Osteocyte (in vitro differentiated cells): ENCODE measurements at regions not wholly inside any gene's neighbourhood (a gene's known extent, or its start where the extent isn't known, plus 50 kb on each side); places are given as distances from the start of the nearest gene placed in this dataset.

Source experiments
- DNase-seq: peaks from one replicate; pipeline ENCODE4 v3.0.0; 2021; ENCODE audit warnings: mixed read lengths; ENCODE audit not compliant: unreplicated experiment; ENCODE audit errors: extremely low spot score
- H3K27ac Mint-ChIP-seq: one replicate; pipeline ENCODE4 v1.8.0; 2021; ENCODE audit warnings: mild to moderate bottlenecking, mixed read lengths; ENCODE audit not compliant: unreplicated experiment
- H3K27me3 Mint-ChIP-seq: one replicate; pipeline ENCODE4 v1.8.0; 2021; ENCODE audit warnings: mixed read lengths; ENCODE audit not compliant: unreplicated experiment
- H3K36me3 Mint-ChIP-seq: one replicate; pipeline ENCODE4 v1.8.0; 2021; ENCODE audit warnings: mixed read lengths; ENCODE audit not compliant: unreplicated experiment
- H3K4me1 Mint-ChIP-seq: one replicate; pipeline ENCODE4 v1.8.0; 2021; ENCODE audit warnings: mixed read lengths; ENCODE audit not compliant: unreplicated experiment
- H3K4me3 Mint-ChIP-seq: one replicate; pipeline ENCODE4 v1.8.0; 2021; ENCODE audit warnings: mild to moderate bottlenecking, moderate library complexity, mixed read lengths; ENCODE audit not compliant: unreplicated experiment
- H3K9me3 Mint-ChIP-seq: one replicate; pipeline ENCODE4 v1.8.0; 2021; ENCODE audit warnings: mixed read lengths; ENCODE audit not compliant: unreplicated experiment
- TF ChIP-seq, protein P1 (sequence below): fragments of 200-600 bp; sonication (generic); IDR thresholded peaks from 2 replicates; pipeline ENCODE4 v1.5.0; 2021; ENCODE audit warnings: antibody characterized with exemption, mild to moderate bottlenecking, moderate library complexity

DNA sequence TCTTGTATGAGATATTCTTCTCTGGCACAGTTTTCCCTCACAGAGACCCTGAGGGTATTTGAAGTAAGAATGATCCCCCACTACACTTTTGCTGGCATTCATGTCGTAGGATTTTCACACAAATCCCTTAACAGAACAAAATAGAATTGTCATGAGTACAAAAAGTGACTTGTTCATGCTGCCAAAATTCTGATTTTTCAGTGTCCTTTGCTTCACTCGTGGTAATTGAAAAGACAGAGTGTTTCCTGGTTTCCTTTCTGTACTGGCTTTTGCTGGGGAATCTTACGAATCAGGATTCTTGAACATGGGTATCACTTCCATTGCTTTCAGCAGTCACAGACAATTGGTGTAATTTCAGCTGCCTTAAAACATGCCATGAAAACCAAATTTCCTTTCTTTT, 756.3 kb downstream of the REEP3 start:
- TF ChIP-seq, protein P1, sequence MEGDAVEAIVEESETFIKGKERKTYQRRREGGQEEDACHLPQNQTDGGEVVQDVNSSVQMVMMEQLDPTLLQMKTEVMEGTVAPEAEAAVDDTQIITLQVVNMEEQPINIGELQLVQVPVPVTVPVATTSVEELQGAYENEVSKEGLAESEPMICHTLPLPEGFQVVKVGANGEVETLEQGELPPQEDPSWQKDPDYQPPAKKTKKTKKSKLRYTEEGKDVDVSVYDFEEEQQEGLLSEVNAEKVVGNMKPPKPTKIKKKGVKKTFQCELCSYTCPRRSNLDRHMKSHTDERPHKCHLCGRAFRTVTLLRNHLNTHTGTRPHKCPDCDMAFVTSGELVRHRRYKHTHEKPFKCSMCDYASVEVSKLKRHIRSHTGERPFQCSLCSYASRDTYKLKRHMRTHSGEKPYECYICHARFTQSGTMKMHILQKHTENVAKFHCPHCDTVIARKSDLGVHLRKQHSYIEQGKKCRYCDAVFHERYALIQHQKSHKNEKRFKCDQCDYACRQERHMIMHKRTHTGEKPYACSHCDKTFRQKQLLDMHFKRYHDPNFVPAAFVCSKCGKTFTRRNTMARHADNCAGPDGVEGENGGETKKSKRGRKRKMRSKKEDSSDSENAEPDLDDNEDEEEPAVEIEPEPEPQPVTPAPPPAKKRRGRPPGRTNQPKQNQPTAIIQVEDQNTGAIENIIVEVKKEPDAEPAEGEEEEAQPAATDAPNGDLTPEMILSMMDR: no peak

DNA sequence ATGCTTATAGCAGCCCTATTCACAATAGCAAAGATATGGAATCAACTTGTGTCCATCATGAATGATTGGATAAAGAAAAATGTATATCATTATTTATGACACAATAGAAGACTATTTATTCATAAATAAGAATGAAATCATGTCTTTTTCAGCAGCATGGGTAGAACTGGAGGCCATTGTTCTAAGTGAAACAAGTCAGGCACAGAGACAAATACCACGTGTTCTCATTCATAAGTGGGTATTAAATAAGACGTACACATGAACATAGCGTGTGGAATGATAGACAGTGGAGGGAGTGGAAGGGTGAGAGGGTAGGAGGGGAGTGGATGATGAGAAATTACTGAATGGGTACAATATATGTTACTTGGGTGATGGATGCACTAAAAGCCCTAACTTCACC, 762.4 kb downstream of the REEP3 start:
- Mint-ChIP-seq H3K9me3 (no peaks in the 10 kb centered on the region), H3K27me3 (peaks cover 5% of the 10 kb centered on the region), H3K27ac (no peak overlapping the region), H3K4me3 (no peak overlapping the region), H3K36me3 (no peaks in the 10 kb centered on the region), H3K4me1 (no peaks in the 10 kb centered on the region)
- no peak for DNase-seq
- TF ChIP-seq, protein P1: no peak

More for the DNA sequence above, 756.3 kb downstream of the REEP3 start:
- H3K27ac Mint-ChIP-seq: no peak overlapping the region
- no peak overlapping the region for H3K4me3 Mint-ChIP-seq
- H3K4me1 Mint-ChIP-seq: no peaks in the 10 kb centered on the region
- no peaks in the 10 kb centered on the region for H3K9me3 Mint-ChIP-seq
- no peaks in the 10 kb centered on the region for H3K36me3 Mint-ChIP-seq
- no peak for DNase-seq
- H3K27me3 Mint-ChIP-seq: peaks cover 3% of the 10 kb centered on the region

DNA sequence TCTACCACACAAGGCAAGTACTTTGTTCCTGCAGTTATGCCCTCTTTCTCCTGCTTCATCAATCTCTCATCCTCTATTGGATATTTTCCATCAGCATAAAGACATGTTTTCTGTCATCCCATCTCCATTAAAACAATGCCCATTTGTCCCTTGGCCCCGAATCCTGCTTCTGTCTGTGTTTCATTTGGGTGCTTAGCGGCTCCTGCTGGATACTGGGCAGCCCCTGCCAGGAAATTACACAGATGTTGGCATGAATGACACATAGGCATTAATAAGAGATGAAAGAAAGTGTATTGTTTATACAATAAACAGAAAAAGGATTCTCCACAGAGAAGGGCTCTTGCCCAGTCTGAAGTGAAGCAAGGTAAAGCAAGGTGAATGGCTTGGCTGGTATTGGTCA, 765.3 kb downstream of the REEP3 start:
- no peaks in the 10 kb centered on the region for H3K9me3 Mint-ChIP-seq
- peaks cover 5% of the 10 kb centered on the region for H3K27me3 Mint-ChIP-seq
- TF ChIP-seq, protein P1: no peak
- H3K4me3 Mint-ChIP-seq: no peak overlapping the region
- H3K27ac Mint-ChIP-seq: no peak overlapping the region
- H3K36me3 Mint-ChIP-seq: no peaks in the 10 kb centered on the region
- no peak for DNase-seq
- no peaks in the 10 kb centered on the region for H3K4me1 Mint-ChIP-seq

DNA sequence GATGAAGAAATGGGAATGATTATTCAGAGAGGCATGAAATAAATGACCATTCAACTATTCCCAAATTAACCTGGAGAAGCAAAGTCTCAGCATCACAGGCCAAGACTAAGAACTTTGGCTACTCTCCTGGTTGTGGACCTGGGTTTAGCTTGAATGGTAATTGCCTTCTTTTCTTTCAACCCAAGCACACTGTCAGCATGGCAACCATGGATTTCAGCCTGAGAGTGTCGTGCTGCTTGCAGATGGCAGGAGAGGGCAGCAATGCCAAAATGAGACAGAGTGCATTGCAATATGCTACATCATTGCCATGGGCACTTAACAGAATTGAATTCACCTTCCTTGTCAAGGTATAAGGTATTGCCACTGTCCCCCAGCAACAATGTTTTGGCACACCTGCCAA, 767.2 kb downstream of the REEP3 start:
- H3K4me3 Mint-ChIP-seq: no peak overlapping the region
- TF ChIP-seq, protein P1: no peak
- no peak overlapping the region for H3K27ac Mint-ChIP-seq
- H3K36me3 Mint-ChIP-seq: no peaks in the 10 kb centered on the region
- DNase-seq: no peak
- H3K9me3 Mint-ChIP-seq: no peaks in the 10 kb centered on the region
- H3K27me3 Mint-ChIP-seq: peaks cover 5% of the 10 kb centered on the region
- H3K4me1 Mint-ChIP-seq: no peaks in the 10 kb centered on the region

DNA sequence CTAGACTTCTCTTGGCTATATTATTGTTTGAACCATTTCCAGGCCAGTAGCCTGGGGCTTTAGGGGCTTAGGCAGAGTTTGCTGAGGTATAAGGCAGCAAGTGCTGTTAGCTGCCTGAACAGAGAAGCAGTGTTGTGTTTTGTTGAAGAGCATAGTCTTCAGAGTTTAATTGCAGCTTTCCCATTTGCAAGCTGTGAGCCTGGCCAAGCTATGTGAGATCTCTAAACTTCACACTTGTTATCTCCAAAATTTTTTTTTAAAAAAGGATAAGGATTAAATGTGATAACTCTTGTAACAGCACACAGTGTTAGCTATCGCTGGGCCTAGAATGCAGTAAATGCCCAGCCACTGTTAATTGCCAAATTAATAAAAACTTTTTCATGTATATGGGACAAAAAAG, 782.4 kb downstream of the REEP3 start:
- H3K27me3 Mint-ChIP-seq: peaks cover 2% of the 10 kb centered on the region
- no peaks in the 10 kb centered on the region for H3K36me3 Mint-ChIP-seq
- no peak overlapping the region for H3K4me3 Mint-ChIP-seq
- TF ChIP-seq, protein P1: no peak
- no peak for DNase-seq
- no peaks in the 10 kb centered on the region for H3K9me3 Mint-ChIP-seq
- H3K4me1 Mint-ChIP-seq: peaks cover 1% of the 10 kb centered on the region
- no peak overlapping the region for H3K27ac Mint-ChIP-seq
